GM12801 (cell line): ENCODE measurements at regions not wholly inside any gene's neighbourhood (a gene's known extent, or its start where the extent isn't known, plus 50 kb on each side); places are given as distances from the start of the nearest gene placed in this dataset.

Experiments used
- TF ChIP-seq, protein P1 (sequence below): IDR thresholded peaks from one replicate; pipeline ENCODE4 v1.5.1; 2011; ENCODE audit warnings: control low read depth; ENCODE audit not compliant: insufficient read length; ENCODE audit errors: extremely low read depth

GRCh38 chr15:31858026-31858425 lies 172.3 kb upstream of the CHRNA7 start:
- TF ChIP-seq, protein P1, sequence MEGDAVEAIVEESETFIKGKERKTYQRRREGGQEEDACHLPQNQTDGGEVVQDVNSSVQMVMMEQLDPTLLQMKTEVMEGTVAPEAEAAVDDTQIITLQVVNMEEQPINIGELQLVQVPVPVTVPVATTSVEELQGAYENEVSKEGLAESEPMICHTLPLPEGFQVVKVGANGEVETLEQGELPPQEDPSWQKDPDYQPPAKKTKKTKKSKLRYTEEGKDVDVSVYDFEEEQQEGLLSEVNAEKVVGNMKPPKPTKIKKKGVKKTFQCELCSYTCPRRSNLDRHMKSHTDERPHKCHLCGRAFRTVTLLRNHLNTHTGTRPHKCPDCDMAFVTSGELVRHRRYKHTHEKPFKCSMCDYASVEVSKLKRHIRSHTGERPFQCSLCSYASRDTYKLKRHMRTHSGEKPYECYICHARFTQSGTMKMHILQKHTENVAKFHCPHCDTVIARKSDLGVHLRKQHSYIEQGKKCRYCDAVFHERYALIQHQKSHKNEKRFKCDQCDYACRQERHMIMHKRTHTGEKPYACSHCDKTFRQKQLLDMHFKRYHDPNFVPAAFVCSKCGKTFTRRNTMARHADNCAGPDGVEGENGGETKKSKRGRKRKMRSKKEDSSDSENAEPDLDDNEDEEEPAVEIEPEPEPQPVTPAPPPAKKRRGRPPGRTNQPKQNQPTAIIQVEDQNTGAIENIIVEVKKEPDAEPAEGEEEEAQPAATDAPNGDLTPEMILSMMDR: no peak

DNA sequence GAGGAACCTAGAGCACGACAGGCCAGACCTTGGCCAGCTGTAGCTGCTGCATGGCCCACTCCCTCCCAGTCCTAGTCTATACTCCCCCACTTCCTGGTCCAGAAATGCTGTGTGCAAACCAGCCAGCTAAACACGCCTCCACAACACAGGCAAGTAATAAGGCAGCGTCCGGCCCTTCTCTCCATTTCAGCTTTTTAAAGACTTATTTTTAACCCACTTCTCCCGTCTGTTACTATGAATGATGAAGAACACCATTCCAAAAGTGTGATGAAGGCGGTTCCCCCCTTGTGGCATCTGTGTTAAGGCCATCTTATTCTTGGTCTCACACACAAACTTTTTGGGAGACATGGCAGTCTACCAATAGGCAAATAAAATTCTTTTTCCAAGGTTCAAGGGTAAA lies 164.1 kb upstream of the CHRNA7 start:
- TF ChIP-seq, protein P1: no peak

DNA sequence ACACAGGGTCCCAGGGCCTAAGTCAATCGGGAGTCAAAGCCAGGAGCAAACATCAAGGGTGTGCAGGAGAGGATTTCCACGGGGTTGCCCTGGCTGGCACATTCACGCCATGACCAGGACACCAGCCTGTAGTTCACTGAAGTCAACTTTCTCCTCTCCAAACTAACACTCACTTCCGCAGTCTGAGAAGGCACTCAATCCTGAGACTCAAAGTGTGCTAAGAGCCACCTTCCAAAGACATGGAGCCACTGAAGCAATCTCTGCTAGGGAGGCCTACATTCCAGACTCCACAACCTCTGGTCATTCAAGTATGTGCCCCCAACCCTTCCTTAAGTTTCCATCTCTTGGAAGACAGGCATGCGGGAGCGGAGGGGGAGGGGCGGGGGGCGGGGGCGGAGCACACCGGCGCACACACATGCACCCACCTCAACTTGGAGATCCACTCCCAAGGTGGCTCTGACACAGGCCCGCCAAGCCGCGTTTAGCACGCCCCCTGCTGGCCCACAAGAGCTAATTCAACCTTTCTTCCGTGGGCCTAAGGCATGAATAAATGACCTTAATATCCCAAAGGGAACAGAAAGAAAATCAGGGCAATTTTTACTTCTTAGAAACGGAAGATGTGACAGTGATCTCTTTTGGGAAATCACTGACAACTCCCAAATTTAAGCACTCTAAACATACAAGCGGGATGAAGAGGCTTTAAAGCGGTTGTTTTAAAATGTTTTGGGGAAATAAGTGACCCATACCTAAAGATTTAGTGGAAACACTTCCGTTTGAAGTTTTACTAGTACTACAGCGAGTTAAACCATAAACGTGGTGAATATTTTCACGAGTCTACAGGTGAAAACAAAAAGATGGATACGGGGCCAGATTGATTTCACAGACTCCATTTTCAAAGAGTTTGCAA lies 162.5 kb upstream of the CHRNA7 start:
- TF ChIP-seq, protein P1: no peak

- TF ChIP-seq, protein P1: no peak
These were observed 160.5 kb upstream of the CHRNA7 start for GRCh38 chr15:31869686-31870307.

DNA sequence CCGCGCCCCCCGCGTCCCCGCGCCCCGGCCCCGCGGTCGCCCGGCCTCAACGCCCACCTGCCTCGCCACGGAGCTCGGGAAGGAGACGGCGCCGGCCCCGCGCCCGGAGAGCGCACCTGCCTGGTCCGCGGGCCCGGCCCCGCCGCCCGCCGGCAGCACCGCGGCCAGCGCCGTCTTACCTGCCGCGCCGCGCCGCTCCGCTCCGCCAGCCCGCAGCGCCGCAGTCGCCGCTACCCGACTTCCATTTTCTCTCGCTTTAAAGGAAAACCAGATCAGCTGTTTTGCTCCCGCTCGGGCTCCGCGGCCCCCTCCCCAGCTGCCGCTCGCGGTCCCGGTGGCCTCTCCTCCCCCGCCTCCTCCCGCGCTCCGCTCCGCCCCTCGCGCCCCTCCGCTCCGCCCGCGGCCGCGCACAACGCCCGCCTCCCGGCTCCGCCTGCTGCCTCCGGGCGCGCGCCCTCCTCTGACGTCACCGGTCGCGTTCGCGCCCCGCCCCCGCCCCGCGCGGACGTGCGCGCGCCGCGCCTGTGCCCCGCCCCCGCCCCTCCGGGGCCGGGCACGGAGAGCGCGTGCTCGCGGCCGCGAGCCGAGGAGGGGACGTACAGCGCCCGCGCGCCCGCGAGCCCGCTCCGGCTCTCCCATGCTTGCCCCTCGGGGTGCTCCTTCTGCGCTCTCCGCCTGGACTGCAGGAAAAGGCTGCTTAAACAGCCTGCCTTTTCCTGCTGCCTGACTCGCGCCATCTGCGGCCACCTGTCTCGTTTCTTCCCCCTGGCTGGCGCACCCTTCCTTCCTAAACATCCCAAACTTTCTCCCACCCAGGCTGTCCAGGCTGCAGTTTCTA lies 159.8 kb upstream of the CHRNA7 start, which contains the start of gene OTUD7A:
TSS of gene OTUD7A (minus strand) at position 346 of the 838 bp plus-strand sequence.
- TF ChIP-seq, protein P1: no peak

- TF ChIP-seq, protein P1: no peak
These were observed 159.0 kb upstream of the CHRNA7 start for GRCh38 chr15:31871166-31871886.
